Activated T-cell treated with anti-CD3 and anti-CD28 coated beads, Interleukin-2, amount 50 U/mL, for 24 hours (primary cell): ENCODE measurements at regions not wholly inside any gene's neighbourhood (a gene's known extent, or its start where the extent isn't known, plus 50 kb on each side); places are given as distances from the start of the nearest gene placed in this dataset.

Source experiments
- DNase-seq: peaks from one replicate; pipeline ENCODE4 v3.0.0-alpha.2; 2020
- H3K27ac Mint-ChIP-seq: 2 replicates; pipeline ENCODE4 v1.8.0; 2020; ENCODE audit warnings: mild to moderate bottlenecking, mixed read lengths
- H3K27me3 Mint-ChIP-seq: 2 replicates; pipeline ENCODE4 v1.8.0; 2020; ENCODE audit warnings: mixed read lengths
- H3K36me3 Mint-ChIP-seq: 2 replicates; pipeline ENCODE4 v1.8.0; 2020; ENCODE audit warnings: low read depth, mixed read lengths
- H3K4me1 Mint-ChIP-seq: 2 replicates; pipeline ENCODE4 v1.8.0; 2020; ENCODE audit warnings: low read depth, mixed read lengths
- H3K4me3 Mint-ChIP-seq: 2 replicates; pipeline ENCODE4 v1.8.0; 2020; ENCODE audit warnings: mild to moderate bottlenecking, moderate library complexity, mixed read lengths
- H3K9me3 Mint-ChIP-seq: 2 replicates; pipeline ENCODE4 v1.8.0; 2020; ENCODE audit warnings: mixed read lengths

GRCh38 chr4:35591035-35591434 is 653.3 kb downstream of the ARAP2 start:
- H3K4me1 Mint-ChIP-seq: no peaks in the 10 kb centered on the region
- no peak overlapping the region for H3K27ac Mint-ChIP-seq
- no peak overlapping the region for H3K4me3 Mint-ChIP-seq
- no peak for DNase-seq
- H3K36me3 Mint-ChIP-seq: no peaks in the 10 kb centered on the region
- no peaks in the 10 kb centered on the region for H3K27me3 Mint-ChIP-seq
- no peaks in the 10 kb centered on the region for H3K9me3 Mint-ChIP-seq

- no peak overlapping the region for H3K4me3 Mint-ChIP-seq
- no peak for DNase-seq
- H3K4me1 Mint-ChIP-seq: no peaks in the 10 kb centered on the region
- no peak overlapping the region for H3K27ac Mint-ChIP-seq
- no peaks in the 10 kb centered on the region for H3K27me3 Mint-ChIP-seq
- no peaks in the 10 kb centered on the region for H3K9me3 Mint-ChIP-seq
- H3K36me3 Mint-ChIP-seq: no peaks in the 10 kb centered on the region
Observed at GRCh38 chr4:35604252-35604651, 640.1 kb downstream of the ARAP2 start.

GRCh38 chr4:35604724-35605123 is 639.6 kb downstream of the ARAP2 start:
- DNase-seq: no peak
- H3K36me3 Mint-ChIP-seq: no peaks in the 10 kb centered on the region
- H3K27ac Mint-ChIP-seq: no peak overlapping the region
- H3K9me3 Mint-ChIP-seq: no peaks in the 10 kb centered on the region
- H3K27me3 Mint-ChIP-seq: no peaks in the 10 kb centered on the region
- no peak overlapping the region for H3K4me3 Mint-ChIP-seq
- H3K4me1 Mint-ChIP-seq: no peaks in the 10 kb centered on the region

- Mint-ChIP-seq H3K36me3 (no peaks in the 10 kb centered on the region), H3K9me3 (peaks cover 5% of the 10 kb centered on the region), H3K27me3 (no peaks in the 10 kb centered on the region), H3K4me1 (no peaks in the 10 kb centered on the region), H3K27ac (no peak overlapping the region), H3K4me3 (no peak overlapping the region)
- DNase-seq: no peak
Observed at GRCh38 chr4:35608205-35608604, 636.1 kb downstream of the ARAP2 start.

- no peak overlapping the region for H3K4me3 Mint-ChIP-seq
- peaks cover 5% of the 10 kb centered on the region for H3K9me3 Mint-ChIP-seq
- no peaks in the 10 kb centered on the region for H3K27me3 Mint-ChIP-seq
- H3K4me1 Mint-ChIP-seq: no peaks in the 10 kb centered on the region
- H3K27ac Mint-ChIP-seq: no peak overlapping the region
- no peak for DNase-seq
- H3K36me3 Mint-ChIP-seq: no peaks in the 10 kb centered on the region
Observed at GRCh38 chr4:35614120-35614519, 630.2 kb downstream of the ARAP2 start.

- Mint-ChIP-seq H3K4me1 (no peaks in the 10 kb centered on the region), H3K4me3 (no peak overlapping the region), H3K36me3 (no peaks in the 10 kb centered on the region), H3K9me3 (peaks cover 11% of the 10 kb centered on the region), H3K27ac (no peak overlapping the region), H3K27me3 (no peaks in the 10 kb centered on the region)
- no peak for DNase-seq
Observed at GRCh38 chr4:35639929-35640328, 604.4 kb downstream of the ARAP2 start.

- H3K4me1 Mint-ChIP-seq: no peaks in the 10 kb centered on the region
- H3K36me3 Mint-ChIP-seq: no peaks in the 10 kb centered on the region
- H3K27ac Mint-ChIP-seq: no peak overlapping the region
- H3K4me3 Mint-ChIP-seq: no peak overlapping the region
- H3K9me3 Mint-ChIP-seq: no peaks in the 10 kb centered on the region
- H3K27me3 Mint-ChIP-seq: no peaks in the 10 kb centered on the region
- no peak for DNase-seq
Observed at GRCh38 chr4:35643661-35644060, 600.7 kb downstream of the ARAP2 start.

GRCh38 chr4:35644591-35644990 is 599.7 kb downstream of the ARAP2 start:
- no peaks in the 10 kb centered on the region for H3K9me3 Mint-ChIP-seq
- DNase-seq: no peak
- no peak overlapping the region for H3K27ac Mint-ChIP-seq
- H3K4me3 Mint-ChIP-seq: no peak overlapping the region
- H3K4me1 Mint-ChIP-seq: no peaks in the 10 kb centered on the region
- no peaks in the 10 kb centered on the region for H3K27me3 Mint-ChIP-seq
- no peaks in the 10 kb centered on the region for H3K36me3 Mint-ChIP-seq

GRCh38 chr4:35649011-35649410 is 595.3 kb downstream of the ARAP2 start:
- Mint-ChIP-seq H3K4me3 (no peak overlapping the region), H3K36me3 (no peaks in the 10 kb centered on the region), H3K27me3 (no peaks in the 10 kb centered on the region), H3K27ac (no peak overlapping the region), H3K9me3 (no peaks in the 10 kb centered on the region), H3K4me1 (no peaks in the 10 kb centered on the region)
- no peak for DNase-seq

- H3K4me1 Mint-ChIP-seq: no peaks in the 10 kb centered on the region
- H3K27me3 Mint-ChIP-seq: no peaks in the 10 kb centered on the region
- no peak overlapping the region for H3K27ac Mint-ChIP-seq
- no peaks in the 10 kb centered on the region for H3K36me3 Mint-ChIP-seq
- no peak for DNase-seq
- no peak overlapping the region for H3K4me3 Mint-ChIP-seq
- no peaks in the 10 kb centered on the region for H3K9me3 Mint-ChIP-seq
Observed at GRCh38 chr4:35649778-35650177, 594.5 kb downstream of the ARAP2 start.

GRCh38 chr4:35652197-35652596 is 592.1 kb downstream of the ARAP2 start:
- no peaks in the 10 kb centered on the region for H3K9me3 Mint-ChIP-seq
- no peak for DNase-seq

GRCh38 chr4:35653451-35653850 is 590.9 kb downstream of the ARAP2 start:
- no peak for DNase-seq
- H3K27ac Mint-ChIP-seq: no peak overlapping the region
- H3K9me3 Mint-ChIP-seq: no peaks in the 10 kb centered on the region

More at GRCh38 chr4:35652197-35652596, 592.1 kb downstream of the ARAP2 start:
- no peak overlapping the region for H3K4me3 Mint-ChIP-seq
- H3K27ac Mint-ChIP-seq: no peak overlapping the region
- no peaks in the 10 kb centered on the region for H3K27me3 Mint-ChIP-seq
- no peaks in the 10 kb centered on the region for H3K36me3 Mint-ChIP-seq
- no peaks in the 10 kb centered on the region for H3K4me1 Mint-ChIP-seq

GRCh38 chr4:35673137-35673536 is 571.2 kb downstream of the ARAP2 start:
- Mint-ChIP-seq H3K27ac (no peak overlapping the region), H3K9me3 (peaks cover 3% of the 10 kb centered on the region), H3K36me3 (no peaks in the 10 kb centered on the region), H3K4me3 (no peak overlapping the region), H3K27me3 (no peaks in the 10 kb centered on the region), H3K4me1 (no peaks in the 10 kb centered on the region)
- no peak for DNase-seq

More at GRCh38 chr4:35653451-35653850, 590.9 kb downstream of the ARAP2 start:
- Mint-ChIP-seq H3K4me3 (no peak overlapping the region), H3K36me3 (no peaks in the 10 kb centered on the region), H3K27me3 (no peaks in the 10 kb centered on the region), H3K4me1 (no peaks in the 10 kb centered on the region)

GRCh38 chr4:35684755-35685154 is 559.6 kb downstream of the ARAP2 start:
- Mint-ChIP-seq H3K9me3 (peaks cover 5% of the 10 kb centered on the region), H3K27me3 (no peaks in the 10 kb centered on the region), H3K4me1 (no peaks in the 10 kb centered on the region), H3K4me3 (no peak overlapping the region), H3K36me3 (no peaks in the 10 kb centered on the region), H3K27ac (no peak overlapping the region)
- no peak for DNase-seq

GRCh38 chr4:35689870-35690269 is 554.4 kb downstream of the ARAP2 start:
- Mint-ChIP-seq H3K9me3 (no peaks in the 10 kb centered on the region), H3K36me3 (no peaks in the 10 kb centered on the region), H3K27me3 (no peaks in the 10 kb centered on the region), H3K4me1 (no peaks in the 10 kb centered on the region), H3K4me3 (no peak overlapping the region), H3K27ac (no peak overlapping the region)
- DNase-seq: no peak

- Mint-ChIP-seq H3K27me3 (no peaks in the 10 kb centered on the region), H3K27ac (no peak overlapping the region), H3K9me3 (no peaks in the 10 kb centered on the region), H3K36me3 (no peaks in the 10 kb centered on the region), H3K4me3 (no peak overlapping the region), H3K4me1 (no peaks in the 10 kb centered on the region)
- DNase-seq: no peak
Observed at GRCh38 chr4:35690271-35690670, 554.0 kb downstream of the ARAP2 start.
